PC-3 (cell line): ENCODE measurements at regions not wholly inside any gene's neighbourhood (a gene's known extent, or its start where the extent isn't known, plus 50 kb on each side); places are given as distances from the start of the nearest gene placed in this dataset.

ENCODE experiments used
- ATAC-seq: fragments of 200-7000 bp; cut with Tn5 transposase; 2 replicates; pipeline ENCODE4 v1.9.1; 2020; ENCODE audit warnings: mild to moderate bottlenecking, moderate library complexity
- BruUV-seq: library from RNA; stranded (reverse); fragments of 400-500 nt; replicated peaks from 2 replicates; lab custom pipeline; 2021; lab: Mats Ljungman, UMichigan
- CTCF ChIA-PET: fragments of 300-600 bp; sonication (Branson Sonifier 250); formaldehyde crosslinking; loops from one replicate; lab custom pipeline; 2022; ENCODE audit warnings: antibody characterized with exemption; lab: Charles Lee
- POLR2A ChIA-PET: fragments of 300-600 bp; sonication (Branson Sonifier 250); formaldehyde crosslinking; loops from one replicate; lab custom pipeline; 2022; ENCODE audit warnings: antibody characterized with exemption; ENCODE audit not compliant: unreplicated experiment; lab: Charles Lee
- DNase-seq: peaks from one replicate; pipeline ENCODE4 v3.0.0-alpha.2; 2015
- H2AFZ ChIP-seq: fragments of 300-600 bp; sonication (generic); 2 replicates; pipeline ENCODE4 v1.6.0; 2016; ENCODE audit warnings: antibody characterized with exemption, low read length
- H3F3A ChIP-seq: fragments of 300-600 bp; sonication (generic); one replicate; pipeline ENCODE4 v1.6.0; 2017; ENCODE audit warnings: antibody characterized with exemption, low read length, control low read depth, mild to moderate bottlenecking; ENCODE audit not compliant: unreplicated experiment
- H3K27ac ChIP-seq: fragments of 300-600 bp; sonication (generic); 2 replicates; pipeline ENCODE4 v1.5.1; 2016; ENCODE audit warnings: mild to moderate bottlenecking, low read length
- H3K27me3 ChIP-seq: fragments of 300-600 bp; sonication (generic); 2 replicates; pipeline ENCODE4 v1.6.1; 2016; ENCODE audit warnings: low read length, mixed read lengths
- H3K36me3 ChIP-seq: fragments of 300-600 bp; sonication (generic); 2 replicates; pipeline ENCODE4 v1.6.1; 2016; ENCODE audit warnings: low read depth, mixed run types, low read length, mixed read lengths
- H3K4me1 ChIP-seq: fragments of 300-600 bp; sonication (generic); 2 replicates; pipeline ENCODE4 v1.5.1; 2016; ENCODE audit warnings: low read length; ENCODE audit not compliant: insufficient read depth
- H3K4me2 ChIP-seq: fragments of 300-600 bp; sonication (generic); 2 replicates; pipeline ENCODE4 v1.6.0; 2016; ENCODE audit warnings: low read length
- H3K4me3 ChIP-seq: fragments of 300-600 bp; sonication (generic); 2 replicates; pipeline ENCODE4 v1.5.1; 2016; ENCODE audit warnings: mild to moderate bottlenecking, low read length, mixed read lengths
- H3K79me2 ChIP-seq: fragments of 300-600 bp; sonication (generic); 2 replicates; pipeline ENCODE4 v1.6.1; 2017; ENCODE audit warnings: low read length, mixed read lengths
- H3K9ac ChIP-seq: fragments of 300-600 bp; sonication (generic); 2 replicates; pipeline ENCODE4 v1.6.0; 2016; ENCODE audit warnings: mild to moderate bottlenecking, low read length
- H3K9me2 ChIP-seq: fragments of 300-600 bp; sonication (generic); replicated peaks from 2 replicates; pipeline ENCODE4 v1.6.1; 2016; ENCODE audit warnings: mixed run types, low read length, mixed read lengths
- H3K9me3 ChIP-seq: fragments of 300-600 bp; sonication (generic); 2 replicates; pipeline ENCODE4 v1.6.1; 2016; ENCODE audit warnings: low read length, mixed read lengths
- H4K20me1 ChIP-seq: fragments of 300-600 bp; sonication (generic); 2 replicates; pipeline ENCODE4 v1.6.1; 2016; ENCODE audit warnings: low read length, mixed read lengths
- EZH2 ChIP-seq: fragments of 300-600 bp; sonication (generic); IDR thresholded peaks from one replicate; pipeline ENCODE4 v1.6.1; 2017; ENCODE audit warnings: antibody characterized with exemption, mild to moderate bottlenecking, low read length; ENCODE audit not compliant: unreplicated experiment
- EZH2phosphoT487 ChIP-seq: fragments of 300-600 bp; sonication (generic); IDR thresholded peaks from 2 replicates; pipeline ENCODE4 v1.6.1; 2018; ENCODE audit warnings: mild to moderate bottlenecking, antibody characterized with exemption, low read length, borderline replicate concordance
- intact Hi-C: fragments of 100-400 bp; cut with micrococcal nuclease; formaldehyde crosslinking; loops from 2 replicates; pipeline ENCODE4 v1.9.0; 2023
- TF ChIP-seq, protein P1 (sequence below): fragments of 300-600 bp; sonication (generic); conservative IDR thresholded peaks from 2 replicates; pipeline ENCODE4 v1.5.1; 2017; ENCODE audit warnings: antibody characterized with exemption, low read depth, mild to moderate bottlenecking, low read length

DNA sequence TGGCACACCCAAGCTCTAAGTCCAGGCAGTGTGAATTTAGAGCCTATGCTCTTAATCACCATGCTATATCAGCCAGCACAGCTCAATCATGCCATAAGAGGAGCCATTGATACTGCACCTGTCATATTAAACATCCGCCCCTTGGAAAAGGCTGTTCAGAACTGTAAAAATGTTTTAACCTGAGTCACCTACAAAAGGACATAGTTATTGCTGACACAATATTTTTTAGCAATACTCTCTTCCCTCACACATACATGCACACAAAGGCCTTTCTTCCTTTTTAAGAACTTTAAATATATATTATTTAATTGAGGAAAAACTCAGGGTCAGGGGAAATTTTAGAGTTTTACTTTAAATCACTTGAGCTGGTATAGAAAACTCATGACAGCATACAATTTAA is 83.5 kb upstream of the ATXN7L3B start:
- no TSS peak for BruUV-seq
- Histone ChIP-seq H2AFZ (no peak overlapping the region), H3K27me3 (no peaks in the 10 kb centered on the region), H3K4me3 (no peak overlapping the region), H3K4me1 (no peaks in the 10 kb centered on the region), H3K9ac (no peak overlapping the region), H3K79me2 (no peaks in the 10 kb centered on the region), H3K27ac (no peak overlapping the region), H3F3A (no peaks in the 10 kb centered on the region), H3K36me3 (no peaks in the 10 kb centered on the region), H3K9me3 (no peaks in the 10 kb centered on the region), H3K4me2 (no peak overlapping the region), H3K9me2 (no peaks in the 10 kb centered on the region), H4K20me1 (no peaks in the 10 kb centered on the region)
- POLR2A ChIA-PET, result no interaction called here
- CTCF ChIA-PET, result no interaction called here
- ATAC-seq (no peak), DNase-seq (no peak)
- TF ChIP-seq EZH2, result no peak
- intact Hi-C loops, result no loop called here

DNA sequence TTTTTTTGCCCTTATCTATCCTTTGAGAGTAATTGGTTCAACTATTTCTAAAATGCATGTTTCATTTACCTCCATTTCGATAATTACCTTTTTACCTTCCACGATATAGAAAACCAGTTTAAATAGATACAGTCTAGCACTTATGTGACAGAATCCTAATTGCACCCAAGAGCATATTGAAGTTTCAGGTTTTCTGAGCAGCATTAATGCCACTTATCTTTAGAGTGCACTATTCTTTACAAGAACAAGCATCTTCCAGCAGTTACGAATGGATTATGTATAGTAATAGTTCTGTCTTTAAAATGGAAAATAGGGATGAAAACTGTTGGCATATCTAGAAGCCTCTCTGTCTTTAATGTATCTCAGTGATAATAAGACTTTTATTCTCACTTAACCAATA is 82.2 kb upstream of the ATXN7L3B start:
- Histone ChIP-seq H3K4me2 (no peak overlapping the region), H3K36me3 (no peaks in the 10 kb centered on the region), H3K4me3 (no peak overlapping the region), H3K9me3 (no peaks in the 10 kb centered on the region), H3K27me3 (no peaks in the 10 kb centered on the region), H3K79me2 (no peaks in the 10 kb centered on the region), H3K27ac (no peak overlapping the region), H3K9me2 (no peaks in the 10 kb centered on the region), H3F3A (no peaks in the 10 kb centered on the region), H3K9ac (no peak overlapping the region), H4K20me1 (no peaks in the 10 kb centered on the region), H2AFZ (no peak overlapping the region), H3K4me1 (no peaks in the 10 kb centered on the region)
- ChIA-PET CTCF (no interaction called here), POLR2A (no interaction called here)
- no peak for TF ChIP-seq EZH2
- TF ChIP-seq EZH2phosphoT487, result no peak
- TF ChIP-seq, protein P1, sequence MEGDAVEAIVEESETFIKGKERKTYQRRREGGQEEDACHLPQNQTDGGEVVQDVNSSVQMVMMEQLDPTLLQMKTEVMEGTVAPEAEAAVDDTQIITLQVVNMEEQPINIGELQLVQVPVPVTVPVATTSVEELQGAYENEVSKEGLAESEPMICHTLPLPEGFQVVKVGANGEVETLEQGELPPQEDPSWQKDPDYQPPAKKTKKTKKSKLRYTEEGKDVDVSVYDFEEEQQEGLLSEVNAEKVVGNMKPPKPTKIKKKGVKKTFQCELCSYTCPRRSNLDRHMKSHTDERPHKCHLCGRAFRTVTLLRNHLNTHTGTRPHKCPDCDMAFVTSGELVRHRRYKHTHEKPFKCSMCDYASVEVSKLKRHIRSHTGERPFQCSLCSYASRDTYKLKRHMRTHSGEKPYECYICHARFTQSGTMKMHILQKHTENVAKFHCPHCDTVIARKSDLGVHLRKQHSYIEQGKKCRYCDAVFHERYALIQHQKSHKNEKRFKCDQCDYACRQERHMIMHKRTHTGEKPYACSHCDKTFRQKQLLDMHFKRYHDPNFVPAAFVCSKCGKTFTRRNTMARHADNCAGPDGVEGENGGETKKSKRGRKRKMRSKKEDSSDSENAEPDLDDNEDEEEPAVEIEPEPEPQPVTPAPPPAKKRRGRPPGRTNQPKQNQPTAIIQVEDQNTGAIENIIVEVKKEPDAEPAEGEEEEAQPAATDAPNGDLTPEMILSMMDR, result no peak
- DNase-seq (no peak), ATAC-seq (no peak)
- intact Hi-C loops, result no loop called here
- BruUV-seq, result no TSS peak

GRCh38 chr12:74456431-74456830 is 81.2 kb upstream of the ATXN7L3B start:
- H3K27ac ChIP-seq, result no peak overlapping the region
- H3K9me2 ChIP-seq, result no peaks in the 10 kb centered on the region
- H3K79me2 ChIP-seq, result no peaks in the 10 kb centered on the region
- ATAC-seq (no peak), DNase-seq (no peak)
- no peaks in the 10 kb centered on the region for H3F3A ChIP-seq
- no peak overlapping the region for H3K4me3 ChIP-seq
- intact Hi-C loops, result no loop called here
- TF ChIP-seq EZH2 (no peak), EZH2phosphoT487 (no peak)
- TF ChIP-seq, protein P1, result no peak
- no peaks in the 10 kb centered on the region for H3K36me3 ChIP-seq
- H3K27me3 ChIP-seq, result no peaks in the 10 kb centered on the region
- H4K20me1 ChIP-seq, result no peaks in the 10 kb centered on the region
- no TSS peak for BruUV-seq
- H2AFZ ChIP-seq, result no peak overlapping the region
- no peaks in the 10 kb centered on the region for H3K9me3 ChIP-seq
- POLR2A ChIA-PET, result no interaction called here
- no peak overlapping the region for H3K9ac ChIP-seq
- H3K4me2 ChIP-seq, result no peak overlapping the region
- CTCF ChIA-PET, result no interaction called here
- H3K4me1 ChIP-seq, result no peaks in the 10 kb centered on the region
